Gastrocnemius medialis (tissue), 4 donors: ENCODE measurements at regions not wholly inside any gene's neighbourhood (a gene's known extent, or its start where the extent isn't known, plus 50 kb on each side); places are given as distances from the start of the nearest gene placed in this dataset.
A peak's percentile ranks its signal among the peaks of the same experiment; 100 is the strongest.

ENCODE experiments used
- ATAC-seq, 2 donors: fragments of 150-250 bp; one replicate each; pipeline ENCODE4 v1.9.1; 2016
- DNase-seq, 2 donors: peaks; one replicate each; pipeline ENCODE4 v3.0.0-alpha.2; 2019
- H3K27ac ChIP-seq, 4 donors: fragments of 200-600 bp; sonication (generic); 1 replicate in 1 of 4; 2 replicates in 3 of 4; pipeline ENCODE4 v1.5.1; 2016 to 2018; ENCODE audit warnings: mild to moderate bottlenecking in 2 of 4, moderate library complexity in 1 of 4
- H3K27me3 ChIP-seq, 3 donors: fragments of 200-600 bp; sonication (generic) in 2 of 3; 1 replicate in 1 of 3; 2 replicates in 2 of 3; pipeline versions ENCODE4 v1.5.1 to v1.6.0; 2016 to 2019; ENCODE audit warnings: mild to moderate bottlenecking in 1 of 3, moderate library complexity in 1 of 3
- H3K36me3 ChIP-seq, 2 donors: fragments of 200-600 bp; sonication (generic) in 1 of 2; one replicate each; pipeline ENCODE4 v1.5.1; 2017 to 2018
- H3K4me1 ChIP-seq, 2 donors: fragments of 200-600 bp; sonication (generic) in 1 of 2; one replicate each; pipeline ENCODE4 v1.5.1; 2016 to 2017; ENCODE audit warnings: mild to moderate bottlenecking in 2 of 2
- H3K4me3 ChIP-seq, 4 donors: fragments of 200-600 bp; sonication (generic) in 3 of 4; 1 replicate in 1 of 4; 2 replicates in 3 of 4; pipeline ENCODE4 v1.5.1; 2016 to 2019; ENCODE audit warnings: mild to moderate bottlenecking in 2 of 4
- H3K9me3 ChIP-seq, 3 donors: fragments of 200-600 bp; sonication (generic) in 2 of 3; 1 replicate in 1 of 3; 2 replicates in 2 of 3; pipeline ENCODE4 v1.5.1; 2016 to 2019
- CTCF ChIP-seq, 5 experiments: fragments of 450-650 bp in 3 of 5; fragments of 200-600 bp in 2 of 5; sonication (generic) in 2 of 5; IDR thresholded peaks in 4 of 5; conservative IDR thresholded peaks in 1 of 5; 1 replicate in 4 of 5; 2 replicates in 1 of 5; pipeline ENCODE4 v1.5.1; 2016 to 2019; ENCODE audit warnings: antibody characterized with exemption in 5 of 5, mild to moderate bottlenecking in 3 of 5, moderate library complexity in 3 of 5
- POLR2A ChIP-seq, 2 donors: fragments of 450-650 bp; IDR thresholded peaks; one replicate each; pipeline ENCODE4 v1.6.1; 2017; ENCODE audit warnings: antibody characterized with exemption in 2 of 2, mild to moderate bottlenecking in 2 of 2, moderate library complexity in 2 of 2
- in situ Hi-C, 4 donors: fragments of 200-750 bp; cut with MboI; loops; one replicate each; pipeline versions ENCODE4 v1.15.0 to v1.8.0; 2017; ENCODE audit warnings: low sequenced_read_pairs in 4 of 4
- intact Hi-C: fragments of 100-400 bp; cut with DNase I; formaldehyde crosslinking; loops from one replicate; pipeline ENCODE4 v1.15.1; 2023; ENCODE audit warnings: low total_unique reads

- in situ Hi-C loops, result no loop called here
- DNase-seq (no peak), ATAC-seq (no peak)
- Histone ChIP-seq H3K27ac (no peak overlapping the region), H3K4me3 (no peak overlapping the region), H3K36me3 (no peaks in the 10 kb centered on the region), H3K27me3 (no peaks in the 10 kb centered on the region), H3K4me1 (no peaks in the 10 kb centered on the region), H3K9me3 (no peaks in the 10 kb centered on the region)
- TF ChIP-seq POLR2A (IDR thresholded peaks at IDR 0.05) (no peak), CTCF (IDR thresholded peaks at IDR 0.05 in 4 of 5, conservative IDR thresholded peaks at IDR 0.05 in 1 of 5) (no peak)
- intact Hi-C loops, result no loop called here
These were observed 78.7 kb downstream of the NKX2-1 start for GRCh38 chr14:36441283-36441682.

GRCh38 chr14:36439766-36440165 lies 80.3 kb downstream of the NKX2-1 start:
- Histone ChIP-seq H3K36me3 (no peaks in the 10 kb centered on the region), H3K27ac (no peak overlapping the region), H3K9me3 (no peaks in the 10 kb centered on the region), H3K4me3 (no peak overlapping the region), H3K4me1 (no peaks in the 10 kb centered on the region), H3K27me3 (no peaks in the 10 kb centered on the region)
- DNase-seq (no peak), ATAC-seq (no peak)
- TF ChIP-seq POLR2A (IDR thresholded peaks at IDR 0.05) (no peak), CTCF (IDR thresholded peaks at IDR 0.05 in 4 of 5, conservative IDR thresholded peaks at IDR 0.05 in 1 of 5) (no peak)
- intact Hi-C loops (no loop called here), in situ Hi-C loops (no loop called here)

GRCh38 chr14:36438883-36439282 lies 81.1 kb downstream of the NKX2-1 start:
- intact Hi-C loops, result no loop called here

GRCh38 chr14:36430662-36431084 lies 89.4 kb downstream of the NKX2-1 start:
- TF ChIP-seq CTCF (IDR thresholded peaks at IDR 0.05 in 4 of 5, conservative IDR thresholded peaks at IDR 0.05 in 1 of 5) (no peak), POLR2A (IDR thresholded peaks at IDR 0.05) (no peak)
- intact Hi-C loops, result no loop called here
- Histone ChIP-seq H3K4me1 (peaks cover 10 to 12% of the 10 kb centered on the region in 2 donors), H3K27ac (no peak overlapping the region), H3K27me3 (no peaks in the 10 kb centered on the region), H3K9me3 (no peaks in the 10 kb centered on the region), H3K4me3 (no peak overlapping the region), H3K36me3 (no peaks in the 10 kb centered on the region)
- no peak for DNase-seq
- peak; percentile 49 to 67 for ATAC-seq
- in situ Hi-C loops, result no loop called here

More at GRCh38 chr14:36438883-36439282, 81.1 kb downstream of the NKX2-1 start:
- TF ChIP-seq POLR2A (IDR thresholded peaks at IDR 0.05) (no peak), CTCF (IDR thresholded peaks at IDR 0.05 in 4 of 5, conservative IDR thresholded peaks at IDR 0.05 in 1 of 5) (no peak)
- Histone ChIP-seq H3K27ac (no peak overlapping the region), H3K36me3 (no peaks in the 10 kb centered on the region), H3K4me1 (no peaks in the 10 kb centered on the region), H3K4me3 (no peak overlapping the region), H3K9me3 (no peaks in the 10 kb centered on the region), H3K27me3 (no peaks in the 10 kb centered on the region)
- in situ Hi-C loops, result no loop called here
- DNase-seq, result no peak
- ATAC-seq, result no peak

- in situ Hi-C loops, result no loop called here
- TF ChIP-seq POLR2A (IDR thresholded peaks at IDR 0.05), result no peak
- TF ChIP-seq CTCF (IDR thresholded peaks at IDR 0.05 in 4 of 5, conservative IDR thresholded peaks at IDR 0.05 in 1 of 5), result no peak
- Histone ChIP-seq H3K4me3 (no peak overlapping the region), H3K27ac (no peak overlapping the region), H3K4me1 (peaks cover 14 to 15% of the 10 kb centered on the region in 2 donors), H3K27me3 (no peaks in the 10 kb centered on the region), H3K36me3 (no peaks in the 10 kb centered on the region), H3K9me3 (no peaks in the 10 kb centered on the region)
- no peak for ATAC-seq
- no peak for DNase-seq
- intact Hi-C loops, result no loop called here
These were observed 89.9 kb downstream of the NKX2-1 start for GRCh38 chr14:36430169-36430568.
